Embryonic facial prominence (tissue), 1 donor: ENCODE measurements at regions not wholly inside any gene's neighbourhood (a gene's known extent, or its start where the extent isn't known, plus 50 kb on each side); places are given as distances from the start of the nearest gene placed in this dataset.
A peak's percentile ranks its signal among the peaks of the same experiment; 100 is the strongest.
"Not testable (repeated sequence)": the region's sequence is repeated elsewhere in the genome, so short reads cannot be mapped to it uniquely, and the experiment has no call there.

Experiments
- DNase-seq: peaks from one replicate; pipeline ENCODE4 v3.0.0-alpha.2; 2016; ENCODE audit errors: extremely low spot score

- no peak for DNase-seq
These were observed 52.2 kb upstream of the ABCA1 start for GRCh38 chr9:104980039-104980654.

DNA sequence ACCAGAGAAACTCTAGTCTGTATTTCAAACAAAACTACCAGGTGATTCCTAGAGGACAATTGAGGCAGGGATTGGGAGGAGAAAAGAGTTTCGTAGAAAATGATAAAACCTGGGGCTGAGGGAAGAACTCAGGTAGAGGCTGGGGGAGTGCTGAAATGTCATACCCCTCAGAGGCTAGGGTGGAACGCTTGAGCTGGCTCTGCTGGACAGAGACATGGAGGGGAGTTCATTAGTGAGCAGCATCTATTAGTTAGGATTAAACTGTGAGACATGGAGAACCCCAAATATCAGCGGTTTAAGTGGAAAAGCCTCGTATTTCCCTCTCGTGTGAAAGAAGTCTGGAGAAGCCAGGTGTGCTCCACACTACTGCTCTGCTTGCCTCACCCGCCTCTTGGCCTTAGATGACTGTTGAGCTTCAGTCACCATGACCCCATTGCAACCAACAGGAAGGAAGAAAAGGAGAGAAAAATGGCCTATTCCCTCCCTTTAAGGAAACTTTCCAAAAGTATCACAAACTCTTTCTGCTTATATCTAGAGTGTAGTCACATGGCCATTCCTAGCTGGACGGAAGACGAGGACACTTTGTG is 53.7 kb upstream of the ABCA1 start:
- DNase-seq, result no peak

DNA sequence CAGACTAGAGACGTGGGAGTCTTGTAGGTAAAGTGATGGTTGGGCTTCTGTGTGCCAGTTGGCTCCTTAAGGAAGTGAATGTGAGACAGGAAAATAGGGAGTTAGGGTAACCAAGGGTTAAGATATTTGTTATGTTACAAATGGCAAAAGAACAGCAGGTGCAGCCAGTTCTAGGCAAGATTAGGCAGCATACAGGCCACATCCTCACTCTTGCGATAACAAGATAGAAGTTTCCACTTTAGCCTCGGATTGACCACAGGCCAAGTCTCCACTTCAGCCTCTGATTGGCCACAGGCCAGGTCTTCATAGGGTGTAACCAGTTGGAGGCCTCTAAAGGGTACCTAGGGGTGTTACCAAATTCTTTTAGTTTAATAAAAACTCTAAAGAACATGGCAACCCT is 54.6 kb upstream of the ABCA1 start:
- no peak for DNase-seq

DNA sequence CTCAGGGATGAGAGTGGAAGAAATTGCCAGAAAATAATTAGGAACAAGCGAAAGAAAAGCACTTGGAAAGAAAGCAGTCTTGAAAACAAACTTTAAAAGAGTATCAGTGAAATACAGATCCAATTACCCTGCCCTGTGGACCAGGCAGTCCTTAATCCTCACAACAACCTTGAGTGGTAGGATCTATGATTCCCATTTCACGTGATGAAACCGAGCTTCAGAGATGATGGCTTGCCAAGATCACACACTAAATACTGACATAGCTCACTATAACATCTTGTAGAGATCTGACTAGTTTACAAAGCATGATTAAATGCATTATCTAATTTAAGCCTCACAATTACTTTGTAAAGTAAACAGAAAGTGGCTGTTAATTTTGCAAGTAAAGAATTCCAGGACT is 55.5 kb upstream of the ABCA1 start:
- DNase-seq, result no peak

DNA sequence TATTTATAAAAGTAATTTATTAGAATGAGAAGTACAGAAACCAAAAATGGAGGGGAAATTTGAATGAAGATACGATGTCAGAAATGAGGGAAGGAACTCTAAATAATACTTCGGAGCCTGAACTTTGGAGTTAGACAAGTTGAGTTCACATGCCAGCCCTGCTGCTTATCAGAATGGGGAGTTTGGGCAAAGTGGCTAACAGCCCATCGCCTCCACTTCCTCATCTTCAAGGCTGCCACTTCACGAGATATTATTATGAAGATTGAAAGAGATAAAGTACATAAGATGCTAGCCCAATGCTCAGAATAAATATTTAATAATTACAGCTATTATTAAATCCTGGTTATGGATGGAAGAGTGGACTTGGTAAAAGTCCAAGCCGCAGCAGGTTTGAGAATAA is 56.2 kb upstream of the ABCA1 start:
- DNase-seq, result no peak

DNA sequence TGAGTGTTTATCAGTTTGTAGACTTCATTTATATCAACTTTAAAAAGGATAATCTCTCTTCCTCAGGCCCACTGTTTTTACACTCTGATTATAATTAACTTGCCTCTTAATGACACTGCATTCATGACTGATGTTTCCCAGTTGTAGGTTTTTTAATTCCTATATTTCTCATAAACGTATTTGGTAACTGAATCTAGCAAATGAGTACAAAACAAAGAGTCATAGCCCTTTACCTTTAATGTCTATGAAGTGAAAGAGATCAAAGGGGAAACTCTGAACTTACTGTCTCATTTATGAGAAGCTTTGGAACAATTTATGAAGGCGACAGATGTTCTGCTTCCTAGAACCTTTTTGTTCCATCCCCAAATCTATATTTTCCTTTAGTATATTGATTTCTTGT is 56.6 kb upstream of the ABCA1 start:
- no peak for DNase-seq

- DNase-seq, result no peak
These were observed 57.0 kb upstream of the ABCA1 start for GRCh38 chr9:104984948-104985347.

GRCh38 chr9:104986096-104986495 is 58.1 kb upstream of the ABCA1 start:
- no peak for DNase-seq

GRCh38 chr9:104987743-104988142 is 59.8 kb upstream of the ABCA1 start:
- DNase-seq, result no peak

DNA sequence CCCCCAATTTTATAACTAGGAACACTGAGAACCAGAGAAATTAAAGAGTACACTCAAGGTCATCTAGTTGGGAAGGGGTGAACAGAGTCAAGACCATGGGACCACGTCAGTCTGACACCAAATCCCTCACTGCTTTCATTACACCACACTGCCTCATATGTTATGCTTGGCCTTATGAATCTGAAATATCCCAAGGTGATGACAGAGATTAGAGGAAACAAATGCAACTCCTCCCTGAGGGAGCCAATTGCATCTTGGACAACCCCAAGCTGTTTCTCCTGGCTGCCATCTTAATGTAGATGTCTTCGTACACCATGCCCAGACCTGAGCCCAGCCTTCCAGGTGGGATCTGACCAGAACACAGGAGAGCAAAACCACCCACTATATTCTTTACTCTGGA is 60.6 kb upstream of the ABCA1 start:
- DNase-seq, result no peak

DNA sequence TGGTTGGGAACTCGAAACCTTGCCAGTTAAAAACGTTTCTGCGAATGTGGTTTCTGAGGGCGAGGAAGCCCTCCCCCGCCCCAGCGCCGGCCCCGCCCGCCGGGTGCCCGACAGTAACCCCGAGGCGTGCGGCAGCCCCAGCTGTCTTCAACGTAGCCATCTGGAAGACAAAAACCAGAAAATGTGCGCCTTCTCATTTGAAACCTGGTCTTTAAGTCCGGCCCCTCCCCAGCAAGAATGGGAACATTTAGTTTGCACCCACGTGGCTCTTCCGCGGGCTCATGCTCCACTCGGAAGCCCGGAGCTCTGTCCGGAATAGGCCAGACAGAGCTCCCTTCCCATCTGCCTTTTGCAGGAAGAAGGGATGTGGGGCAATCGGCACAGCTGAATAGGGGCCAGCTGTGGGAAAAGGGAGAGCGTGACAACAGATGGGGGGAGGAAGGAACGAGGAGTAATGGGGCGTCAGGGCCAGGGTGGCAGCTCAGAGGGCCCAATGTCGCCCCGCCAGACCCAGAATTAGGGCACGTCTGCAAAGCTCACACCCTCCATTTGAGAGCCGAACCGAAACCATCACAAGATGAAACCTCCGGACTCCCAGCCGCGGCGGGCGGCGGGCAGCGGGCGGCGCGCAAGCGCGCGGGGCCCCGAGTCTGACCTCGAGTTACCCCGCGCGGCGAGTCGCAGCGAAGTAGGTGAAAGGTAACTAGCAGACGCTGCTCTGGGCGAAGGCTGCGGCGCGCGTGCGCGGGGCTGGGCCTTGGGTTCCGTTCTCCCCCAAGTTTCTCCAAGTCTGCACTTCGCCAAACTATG is 63.4 kb upstream of the ABCA1 start:
- DNase-seq, result peak; percentile 53

GRCh38 chr9:104992659-104993058 is 64.7 kb upstream of the ABCA1 start:
- DNase-seq, result no peak

DNA sequence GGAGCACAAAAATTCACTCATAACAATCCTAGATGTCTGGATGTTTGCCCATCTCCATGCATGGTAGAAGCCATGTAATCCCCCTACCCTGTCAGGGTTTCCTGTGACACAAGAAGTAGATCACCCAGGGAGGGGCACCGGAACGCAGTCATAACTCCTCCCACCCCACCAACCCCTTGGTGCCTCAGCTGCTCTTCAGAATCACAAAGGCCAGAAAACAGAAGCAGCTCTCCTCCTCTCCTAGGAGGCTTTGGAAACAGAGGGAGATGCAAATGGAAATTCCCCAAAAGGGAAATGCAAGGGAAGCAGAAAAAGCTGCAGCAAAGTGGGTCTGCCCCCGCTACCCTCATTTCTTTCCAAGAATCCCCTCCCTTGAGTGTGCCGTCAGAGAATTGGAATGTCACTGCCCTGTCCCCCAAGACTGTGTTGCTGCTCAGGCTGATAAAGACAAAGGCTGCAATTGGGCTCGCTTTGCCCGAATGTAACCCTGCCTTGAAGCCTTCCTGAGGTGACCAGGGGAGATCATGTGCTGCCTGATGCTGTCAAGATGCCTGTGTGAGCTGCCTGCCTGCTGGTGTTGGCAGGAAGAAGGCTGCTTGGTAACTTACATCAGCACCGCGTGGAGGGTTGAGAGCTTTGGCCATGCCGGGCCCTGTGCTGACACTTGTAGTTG is 65.5 kb upstream of the ABCA1 start:
- DNase-seq, result no peak

DNA sequence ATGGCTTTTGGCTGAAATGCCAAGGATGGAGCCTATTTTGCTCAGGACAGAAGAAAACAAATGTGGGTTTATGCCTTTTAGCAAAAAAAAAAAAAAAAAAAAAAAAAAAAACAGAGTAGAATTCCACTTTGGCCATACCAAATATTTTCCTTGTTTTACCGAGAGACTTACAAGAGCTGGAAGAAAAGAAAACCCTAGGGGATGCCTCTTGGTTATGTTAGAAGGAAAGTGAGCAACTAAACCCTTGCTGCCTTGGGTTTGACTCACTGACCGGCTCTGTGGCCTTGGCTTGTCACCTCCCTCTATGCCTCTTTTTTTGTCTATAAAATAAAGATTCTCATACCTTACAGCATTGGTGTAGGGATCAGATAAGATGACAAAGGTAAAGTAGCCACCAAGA is 69.6 kb upstream of the ABCA1 start:
- no peak for DNase-seq

GRCh38 chr9:104999136-104999535 is 71.2 kb upstream of the ABCA1 start:
- no peak for DNase-seq

- not testable (repeated sequence) for DNase-seq
These were observed 72.6 kb upstream of the ABCA1 start for GRCh38 chr9:105000529-105000928.

- no peak for DNase-seq
These were observed 76.6 kb upstream of the ABCA1 start for GRCh38 chr9:105004466-105005090.

DNA sequence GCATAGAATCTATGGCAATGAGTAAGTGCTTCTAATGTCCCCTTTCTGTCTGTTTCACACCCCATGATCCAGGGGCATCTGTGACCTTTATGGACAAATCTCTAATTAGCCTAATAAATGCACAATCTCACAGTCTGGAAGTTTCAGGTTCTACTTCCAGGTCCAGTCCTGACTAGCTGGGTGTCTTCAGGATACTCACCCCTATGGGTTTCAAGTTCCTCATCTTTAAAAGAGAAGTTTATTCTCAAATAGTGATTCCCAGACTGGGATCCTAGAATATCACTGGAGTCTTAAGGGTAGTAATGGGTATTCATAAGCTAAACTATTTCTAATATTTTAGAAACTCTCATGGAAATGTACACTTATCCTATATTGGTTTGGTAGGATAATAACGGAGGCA is 77.2 kb upstream of the ABCA1 start:
- DNase-seq, result no peak

DNA sequence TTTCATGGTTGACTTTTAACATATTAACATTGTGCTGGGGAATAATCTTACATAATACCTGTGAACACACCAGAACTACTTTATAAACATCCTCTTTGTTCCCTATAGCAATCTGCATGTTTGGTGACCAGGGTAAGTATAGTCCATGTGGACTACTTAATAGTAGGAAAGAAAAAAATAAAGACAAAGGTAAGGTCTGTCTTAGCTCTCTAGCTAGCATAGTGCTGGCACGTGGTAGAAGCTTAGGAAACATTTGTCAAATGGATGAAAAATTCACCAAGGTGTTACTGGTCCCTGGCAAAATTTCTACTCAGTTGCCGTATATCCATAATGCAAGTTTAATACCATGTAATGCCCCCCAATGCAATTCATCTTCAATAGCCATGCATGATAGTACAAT is 78.6 kb upstream of the ABCA1 start:
- DNase-seq, result no peak

GRCh38 chr9:105007143-105007542 is 79.2 kb upstream of the ABCA1 start:
- DNase-seq, result no peak

- DNase-seq, result not testable (repeated sequence)
These were observed 82.1 kb upstream of the ABCA1 start for GRCh38 chr9:105010089-105010488.

GRCh38 chr9:105021917-105022316 is 94.0 kb upstream of the ABCA1 start:
- DNase-seq, result no peak
